ENCODE measurements at regions not wholly inside any gene's neighbourhood (a gene's known extent, or its start where the extent isn't known, plus 50 kb on each side); places are given as distances from the start of the nearest gene placed in this dataset.

- H3K27ac ChIP-seq: no peak overlapping the region
- no peak for TF ChIP-seq ZFX (IDR thresholded peaks at IDR 0.05; ENCODE audit: borderline replicate concordance)
- no peak for TF ChIP-seq CTCF (IDR thresholded peaks at IDR 0.05)
Measured at GRCh38 chr2:198639580-198639979, 818.2 kb downstream of the SATB2 start.

- TF ChIP-seq CTCF (IDR thresholded peaks at IDR 0.05): no peak
- no peak for TF ChIP-seq ZFX (IDR thresholded peaks at IDR 0.05; ENCODE audit: borderline replicate concordance)
- no peak overlapping the region for H3K27ac ChIP-seq
Measured at GRCh38 chr2:198638577-198638976, 819.2 kb downstream of the SATB2 start.

GRCh38 chr2:198630384-198630783 lies 826.0 kb downstream of the PLCL1 start:
- H3K27ac ChIP-seq: no peak overlapping the region
- TF ChIP-seq ZFX (IDR thresholded peaks at IDR 0.05; ENCODE audit: borderline replicate concordance) (no peak), CTCF (IDR thresholded peaks at IDR 0.05) (no peak)

GRCh38 chr2:198628596-198628995 lies 824.2 kb downstream of the PLCL1 start:
- TF ChIP-seq ZFX (IDR thresholded peaks at IDR 0.05; ENCODE audit: borderline replicate concordance) (no peak), CTCF (IDR thresholded peaks at IDR 0.05) (no peak)
- no peak overlapping the region for H3K27ac ChIP-seq

- no peak for TF ChIP-seq ZFX (IDR thresholded peaks at IDR 0.05; ENCODE audit: borderline replicate concordance)
- TF ChIP-seq CTCF (IDR thresholded peaks at IDR 0.05): no peak
Measured at GRCh38 chr2:198622986-198623730, 818.8 kb downstream of the PLCL1 start.

GRCh38 chr2:198615972-198616371 lies 811.6 kb downstream of the PLCL1 start:
- H3K27ac ChIP-seq: peak overlapping the region; percentile 43
- TF ChIP-seq ZFX (IDR thresholded peaks at IDR 0.05; ENCODE audit: borderline replicate concordance) (no peak), CTCF (IDR thresholded peaks at IDR 0.05) (no peak)

More at GRCh38 chr2:198622986-198623730, 818.8 kb downstream of the PLCL1 start:
- no peak overlapping the region for H3K27ac ChIP-seq

GRCh38 chr2:198611201-198611600 lies 806.8 kb downstream of the PLCL1 start:
- no peak overlapping the region for H3K27ac ChIP-seq
- TF ChIP-seq CTCF (IDR thresholded peaks at IDR 0.05) (no peak), ZFX (IDR thresholded peaks at IDR 0.05; ENCODE audit: borderline replicate concordance) (no peak)

Measured in 22Rv1 (cell line).